ENCODE measurements at regions not wholly inside any gene's neighbourhood (a gene's known extent, or its start where the extent isn't known, plus 50 kb on each side); places are given as distances from the start of the nearest gene placed in this dataset.

DNA sequence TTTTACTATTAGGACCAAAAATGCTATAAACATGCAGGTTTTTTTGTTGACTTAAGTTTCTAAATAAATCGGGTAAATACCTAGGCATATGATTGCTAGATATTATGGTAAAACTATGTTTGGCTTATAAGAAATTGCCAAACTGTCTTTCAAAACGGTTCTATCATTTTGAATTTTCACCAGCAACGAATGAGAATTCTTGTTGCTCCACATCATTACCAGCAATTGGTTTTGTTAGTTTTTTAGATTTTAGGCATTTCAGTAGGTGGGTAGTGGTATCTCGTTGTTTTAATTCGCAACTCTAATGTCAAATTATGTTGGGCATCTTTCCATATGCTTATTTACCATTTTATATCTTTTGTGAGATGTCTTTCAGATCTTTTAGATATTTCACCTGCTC, 510.2 kb downstream of the JRKL start:
- Histone ChIP-seq H3K18ac (ENCODE audit: insufficient read length, low read depth, low read length) (no peak overlapping the region), H3K27me3 (ENCODE audit: insufficient read depth, low read length) (no peaks in the 10 kb centered on the region), H2BK20ac (ENCODE audit: low read depth, low read length, poor library complexity, severe bottlenecking) (no peak overlapping the region), H4K20me1 (ENCODE audit: control insufficient read depth, insufficient read depth, insufficient read length) (no peaks in the 10 kb centered on the region), H3K9ac (ENCODE audit: extremely low read depth, insufficient read length, low read length) (no peak overlapping the region), H3K23me2 (ENCODE audit: insufficient read length, low read depth, low read length, poor library complexity, severe bottlenecking) (no peaks in the 10 kb centered on the region), H3K4ac (ENCODE audit: low read depth, low read length) (no peak overlapping the region), H2BK120ac (ENCODE audit: low read depth, low read length, poor library complexity, severe bottlenecking) (no peak overlapping the region), H3K23ac (ENCODE audit: insufficient read length, low read depth, low read length) (no peak overlapping the region), H4K5ac (ENCODE audit: insufficient read length, low read depth, low read length) (no peak overlapping the region), H4K91ac (ENCODE audit: insufficient read length, low read depth, low read length) (no peak overlapping the region), H2AFZ (ENCODE audit: low read length) (no peak overlapping the region), H2BK5ac (ENCODE audit: insufficient read length, low read length) (no peak overlapping the region), H3K27ac (ENCODE audit: insufficient read length, low read depth, low read length) (no peak overlapping the region), H3T11ph (ENCODE audit: low read length) (no peak overlapping the region), H4K8ac (replicated peaks; ENCODE audit: insufficient read length, low read depth, low read length) (no peak overlapping the region), H3K79me1 (ENCODE audit: insufficient read depth, low read depth, low read length, poor library complexity, severe bottlenecking) (no peaks in the 10 kb centered on the region), H2AK5ac (ENCODE audit: insufficient read length, low read length) (no peak overlapping the region), H2BK15ac (ENCODE audit: low read depth, low read length) (no peak overlapping the region), H3K14ac (ENCODE audit: insufficient read depth, low read length) (no peak overlapping the region), H3K56ac (ENCODE audit: insufficient read length, low read depth, low read length) (no peak overlapping the region), H2BK12ac (ENCODE audit: insufficient read length, low read depth, low read length) (no peak overlapping the region), H3K4me2 (ENCODE audit: insufficient read depth, insufficient read length, low read length) (no peak overlapping the region), H3K79me2 (ENCODE audit: insufficient read depth, low read length) (no peaks in the 10 kb centered on the region), H3K9me3 (ENCODE audit: control insufficient read depth, low read depth, low read length) (no peaks in the 10 kb centered on the region), H3K4me1 (ENCODE audit: insufficient read depth, low read length) (no peaks in the 10 kb centered on the region)
- 0 out of 7 replicates have a peak, but pooled peaks cover 0 to 2% (median 0%) of the 10 kb centered on the region in 3 experiments for H3K36me3 Mint-ChIP-seq (ENCODE audit: insufficient read depth in 1 of 3, low read depth in 3 of 3)
- H3K4me1 Mint-ChIP-seq = no peaks in the 10 kb centered on the region
- H3K27ac Mint-ChIP-seq = no peak overlapping the region
- no CpG with 5 or more reads among the region's 5 CpGs for WGBS (ENCODE audit: extremely low coverage, insufficient read length, low lambda C conversion rate)
- H3K27me3 Mint-ChIP-seq (ENCODE audit: low read depth) = no peaks in the 10 kb centered on the region
- no peak for DNase-seq
- H3K9me3 Mint-ChIP-seq = no peaks in the 10 kb centered on the region
- no peak overlapping the region for H3K4me3 Mint-ChIP-seq
- TF ChIP-seq, protein P1, sequence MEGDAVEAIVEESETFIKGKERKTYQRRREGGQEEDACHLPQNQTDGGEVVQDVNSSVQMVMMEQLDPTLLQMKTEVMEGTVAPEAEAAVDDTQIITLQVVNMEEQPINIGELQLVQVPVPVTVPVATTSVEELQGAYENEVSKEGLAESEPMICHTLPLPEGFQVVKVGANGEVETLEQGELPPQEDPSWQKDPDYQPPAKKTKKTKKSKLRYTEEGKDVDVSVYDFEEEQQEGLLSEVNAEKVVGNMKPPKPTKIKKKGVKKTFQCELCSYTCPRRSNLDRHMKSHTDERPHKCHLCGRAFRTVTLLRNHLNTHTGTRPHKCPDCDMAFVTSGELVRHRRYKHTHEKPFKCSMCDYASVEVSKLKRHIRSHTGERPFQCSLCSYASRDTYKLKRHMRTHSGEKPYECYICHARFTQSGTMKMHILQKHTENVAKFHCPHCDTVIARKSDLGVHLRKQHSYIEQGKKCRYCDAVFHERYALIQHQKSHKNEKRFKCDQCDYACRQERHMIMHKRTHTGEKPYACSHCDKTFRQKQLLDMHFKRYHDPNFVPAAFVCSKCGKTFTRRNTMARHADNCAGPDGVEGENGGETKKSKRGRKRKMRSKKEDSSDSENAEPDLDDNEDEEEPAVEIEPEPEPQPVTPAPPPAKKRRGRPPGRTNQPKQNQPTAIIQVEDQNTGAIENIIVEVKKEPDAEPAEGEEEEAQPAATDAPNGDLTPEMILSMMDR (conservative IDR thresholded peaks at IDR 0.05) = no peak
